Endometrium (tissue), 2 donors: ENCODE measurements at regions not wholly inside any gene's neighbourhood (a gene's known extent, or its start where the extent isn't known, plus 50 kb on each side); places are given as distances from the start of the nearest gene placed in this dataset.

Experiments used
- FAIRE-seq: peaks from 2 replicates; lab custom pipeline; 2012; peaks lifted over from hg19 to GRCh38; lab: Jason Lieb, UNC
- donor health status: control.
- donor health status: control.

GRCh38 chr5:13477118-13477737, 467.3 kb downstream of the DNAH5 start:
- no peak for FAIRE-seq

GRCh38 chr5:13472842-13473241, 471.6 kb downstream of the DNAH5 start:
- no peak for FAIRE-seq

GRCh38 chr5:13470975-13471374, 473.5 kb downstream of the DNAH5 start:
- no peak for FAIRE-seq

- FAIRE-seq = no peak
These were observed 474.2 kb downstream of the DNAH5 start for GRCh38 chr5:13470263-13470662.

- no peak for FAIRE-seq
These were observed 479.8 kb downstream of the DNAH5 start for GRCh38 chr5:13464532-13465193.

GRCh38 chr5:13460587-13460986, 483.9 kb downstream of the DNAH5 start:
- FAIRE-seq = no peak

- FAIRE-seq = no peak
These were observed 490.4 kb downstream of the DNAH5 start for GRCh38 chr5:13454050-13454449.

- FAIRE-seq = no peak
These were observed 495.6 kb downstream of the DNAH5 start for GRCh38 chr5:13448843-13449242.

- FAIRE-seq = no peak
These were observed 505.1 kb downstream of the DNAH5 start for GRCh38 chr5:13439430-13439829.

- FAIRE-seq = no peak
These were observed 516.5 kb downstream of the DNAH5 start for GRCh38 chr5:13427827-13428557.

- FAIRE-seq = no peak
These were observed 532.4 kb downstream of the DNAH5 start for GRCh38 chr5:13412040-13412595.

- FAIRE-seq = no peak
These were observed 535.9 kb downstream of the DNAH5 start for GRCh38 chr5:13408616-13409015.

GRCh38 chr5:13403351-13403750, 541.1 kb downstream of the DNAH5 start:
- no peak for FAIRE-seq

GRCh38 chr5:13385066-13385465, 559.4 kb downstream of the DNAH5 start:
- FAIRE-seq = no peak

- FAIRE-seq = no peak
These were observed 562.3 kb downstream of the DNAH5 start for GRCh38 chr5:13382232-13382631.

GRCh38 chr5:13378091-13378490, 566.4 kb downstream of the DNAH5 start:
- FAIRE-seq = no peak

- FAIRE-seq = no peak
These were observed 585.1 kb downstream of the DNAH5 start for GRCh38 chr5:13359344-13359743.

GRCh38 chr5:13358342-13358741, 586.1 kb downstream of the DNAH5 start:
- no peak for FAIRE-seq

GRCh38 chr5:13357929-13358328, 586.6 kb downstream of the DNAH5 start:
- FAIRE-seq = no peak

- FAIRE-seq = no peak
These were observed 588.3 kb downstream of the DNAH5 start for GRCh38 chr5:13356226-13356625.

GRCh38 chr5:13354611-13355010, 589.9 kb downstream of the DNAH5 start:
- FAIRE-seq = no peak

- FAIRE-seq = no peak
These were observed 593.7 kb downstream of the DNAH5 start for GRCh38 chr5:13350767-13351166.

- FAIRE-seq = no peak
These were observed 595.9 kb downstream of the DNAH5 start for GRCh38 chr5:13348568-13348967.
